Uterus (tissue), 2 donors: ENCODE measurements at regions not wholly inside any gene's neighbourhood (a gene's known extent, or its start where the extent isn't known, plus 50 kb on each side); places are given as distances from the start of the nearest gene placed in this dataset.

Source experiments
- POLR2A ChIP-seq, 2 donors: fragments of 450-650 bp; IDR thresholded peaks; one replicate each; pipeline ENCODE4 v1.6.1; 2016; ENCODE audit warnings: antibody characterized with exemption in 2 of 2, mild to moderate bottlenecking in 1 of 2, moderate library complexity in 1 of 2
- TF ChIP-seq, protein P1 (sequence below), 4 experiments: fragments of 200-600 bp in 2 of 4; fragments of 450-650 bp in 2 of 4; sonication (generic) in 2 of 4; IDR thresholded peaks; one replicate each; pipeline ENCODE4 v1.5.1; 2016 to 2019; ENCODE audit warnings: antibody characterized with exemption in 4 of 4, mild to moderate bottlenecking in 2 of 4, moderate library complexity in 1 of 4

- TF ChIP-seq, protein P1, sequence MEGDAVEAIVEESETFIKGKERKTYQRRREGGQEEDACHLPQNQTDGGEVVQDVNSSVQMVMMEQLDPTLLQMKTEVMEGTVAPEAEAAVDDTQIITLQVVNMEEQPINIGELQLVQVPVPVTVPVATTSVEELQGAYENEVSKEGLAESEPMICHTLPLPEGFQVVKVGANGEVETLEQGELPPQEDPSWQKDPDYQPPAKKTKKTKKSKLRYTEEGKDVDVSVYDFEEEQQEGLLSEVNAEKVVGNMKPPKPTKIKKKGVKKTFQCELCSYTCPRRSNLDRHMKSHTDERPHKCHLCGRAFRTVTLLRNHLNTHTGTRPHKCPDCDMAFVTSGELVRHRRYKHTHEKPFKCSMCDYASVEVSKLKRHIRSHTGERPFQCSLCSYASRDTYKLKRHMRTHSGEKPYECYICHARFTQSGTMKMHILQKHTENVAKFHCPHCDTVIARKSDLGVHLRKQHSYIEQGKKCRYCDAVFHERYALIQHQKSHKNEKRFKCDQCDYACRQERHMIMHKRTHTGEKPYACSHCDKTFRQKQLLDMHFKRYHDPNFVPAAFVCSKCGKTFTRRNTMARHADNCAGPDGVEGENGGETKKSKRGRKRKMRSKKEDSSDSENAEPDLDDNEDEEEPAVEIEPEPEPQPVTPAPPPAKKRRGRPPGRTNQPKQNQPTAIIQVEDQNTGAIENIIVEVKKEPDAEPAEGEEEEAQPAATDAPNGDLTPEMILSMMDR (IDR thresholded peaks at IDR 0.05), result no peak
- no peak for TF ChIP-seq POLR2A (IDR thresholded peaks at IDR 0.05)
These were observed 349.3 kb upstream of the PLXNA2 start for GRCh38 chr1:208593306-208594006.
